ENCODE measurements at regions not wholly inside any gene's neighbourhood (a gene's known extent, or its start where the extent isn't known, plus 50 kb on each side); places are given as distances from the start of the nearest gene placed in this dataset.

DNA sequence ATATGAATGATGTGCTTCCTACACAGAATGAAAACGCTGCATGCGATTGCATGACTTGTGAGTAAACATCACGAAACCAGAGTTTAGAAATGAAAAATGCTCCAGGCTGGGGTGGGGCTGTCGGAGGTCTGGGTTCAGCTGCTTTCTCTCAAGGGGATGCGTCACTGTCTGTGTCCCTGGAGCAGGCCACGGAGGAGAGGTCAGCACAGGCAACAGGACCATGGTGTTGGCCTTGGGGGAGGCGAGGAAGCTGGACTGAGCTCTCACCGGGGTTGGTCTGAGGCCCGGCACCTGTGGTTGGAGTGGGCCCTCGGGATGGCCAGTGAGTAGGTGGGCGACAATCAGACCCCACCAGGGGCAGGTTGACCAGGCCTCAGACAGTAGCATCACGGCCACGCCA lies 89.0 kb upstream of the TMEM18 start:
- POLR2A ChIA-PET: no interaction called here
- Histone ChIP-seq H3K4me3 (ENCODE audit: low read depth, low read length) (no peak overlapping the region), H3K27me3 (ENCODE audit: control insufficient read depth, insufficient read depth, low read length) (no peaks in the 10 kb centered on the region), H3K36me3 (ENCODE audit: control insufficient read depth, insufficient read depth, low read length) (no peaks in the 10 kb centered on the region)
- DNase-seq (ENCODE audit: low read depth): no peak
- CTCF ChIA-PET: no interaction called here
- no peak for TF ChIP-seq CTCF (IDR thresholded peaks at IDR 0.05; ENCODE audit: insufficient read depth, low read depth, low read length)

DNA sequence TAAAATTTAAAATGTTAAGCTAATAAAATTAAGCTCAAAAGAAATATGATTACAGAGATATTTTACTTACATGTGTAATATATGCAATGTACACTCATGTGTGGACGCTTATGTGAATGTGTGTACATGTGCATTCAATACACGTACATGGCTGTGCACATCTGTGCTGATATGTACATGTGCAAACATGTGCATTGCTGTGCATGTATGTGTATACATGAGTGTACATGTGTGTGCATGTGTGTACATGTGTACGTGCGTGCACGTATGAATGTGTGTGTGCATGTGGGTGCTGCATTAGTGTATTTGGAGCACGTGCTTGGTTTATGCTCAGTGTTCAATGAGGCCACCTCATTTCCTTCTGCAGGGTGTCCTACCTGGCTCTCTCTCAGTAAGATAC lies 88.2 kb upstream of the TMEM18 start:
- Histone ChIP-seq H3K4me3 (ENCODE audit: low read depth, low read length) (no peak overlapping the region), H3K27me3 (ENCODE audit: control insufficient read depth, insufficient read depth, low read length) (no peaks in the 10 kb centered on the region), H3K36me3 (ENCODE audit: control insufficient read depth, insufficient read depth, low read length) (no peaks in the 10 kb centered on the region)
- ChIA-PET CTCF (no interaction called here), POLR2A (no interaction called here)
- no peak for TF ChIP-seq CTCF (IDR thresholded peaks at IDR 0.05; ENCODE audit: insufficient read depth, low read depth, low read length)
- no peak for DNase-seq (ENCODE audit: low read depth)

DNA sequence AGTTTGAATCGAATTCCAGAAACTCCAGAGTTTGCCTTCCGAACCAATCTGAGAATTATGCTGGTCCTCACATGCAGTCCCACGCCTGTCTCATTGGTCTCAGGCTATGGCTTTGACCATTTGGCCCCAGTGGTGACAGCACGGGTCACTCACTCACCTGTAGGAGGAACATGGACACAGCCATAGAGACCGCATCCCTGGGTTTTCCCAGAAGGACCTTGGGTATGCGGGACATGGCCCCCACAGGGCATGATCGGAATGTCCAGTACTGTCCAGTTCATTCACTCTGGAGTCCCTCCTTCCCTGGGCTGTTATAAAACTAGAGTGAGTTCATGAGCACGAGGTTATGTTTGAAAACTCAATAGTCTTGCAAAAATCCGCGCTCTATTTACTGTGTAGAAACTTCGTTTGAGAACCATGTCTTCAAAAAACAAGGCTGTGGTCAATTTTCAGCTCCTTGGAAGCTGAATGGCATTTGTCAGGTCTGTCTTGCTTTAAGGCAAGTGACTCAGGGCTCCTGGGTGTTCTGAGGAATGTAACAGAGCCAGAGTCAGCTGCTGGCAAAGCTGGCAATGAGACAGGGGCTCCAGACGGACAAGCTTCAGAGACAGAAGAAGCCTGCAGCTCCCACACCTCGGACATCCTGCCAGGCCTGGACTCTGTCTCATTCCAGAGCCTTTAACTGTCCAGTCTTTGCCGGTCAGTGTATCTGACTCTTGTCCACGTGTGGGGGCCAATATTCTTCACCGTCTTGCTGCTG lies 86.7 kb upstream of the TMEM18 start:
- CTCF ChIA-PET: no interaction called here
- Histone ChIP-seq H3K4me3 (ENCODE audit: low read depth, low read length) (no peak overlapping the region), H3K27me3 (ENCODE audit: control insufficient read depth, insufficient read depth, low read length) (no peaks in the 10 kb centered on the region), H3K36me3 (ENCODE audit: control insufficient read depth, insufficient read depth, low read length) (no peaks in the 10 kb centered on the region)
- POLR2A ChIA-PET: no interaction called here
- DNase-seq (ENCODE audit: low read depth): no peak
- TF ChIP-seq CTCF (IDR thresholded peaks at IDR 0.05; ENCODE audit: insufficient read depth, low read depth, low read length): no peak

- Histone ChIP-seq H3K36me3 (ENCODE audit: control insufficient read depth, insufficient read depth, low read length) (no peaks in the 10 kb centered on the region), H3K4me3 (ENCODE audit: low read depth, low read length) (no peak overlapping the region), H3K27me3 (ENCODE audit: control insufficient read depth, insufficient read depth, low read length) (no peaks in the 10 kb centered on the region; the same call in 1 of the 2 replicates)
- ChIA-PET CTCF (no interaction called here), POLR2A (no interaction called here)
- no peak for DNase-seq (ENCODE audit: low read depth)
- TF ChIP-seq CTCF (IDR thresholded peaks at IDR 0.05; ENCODE audit: insufficient read depth, low read depth, low read length): no peak
These were observed 85.4 kb upstream of the TMEM18 start for GRCh38 chr2:762646-763045.

DNA sequence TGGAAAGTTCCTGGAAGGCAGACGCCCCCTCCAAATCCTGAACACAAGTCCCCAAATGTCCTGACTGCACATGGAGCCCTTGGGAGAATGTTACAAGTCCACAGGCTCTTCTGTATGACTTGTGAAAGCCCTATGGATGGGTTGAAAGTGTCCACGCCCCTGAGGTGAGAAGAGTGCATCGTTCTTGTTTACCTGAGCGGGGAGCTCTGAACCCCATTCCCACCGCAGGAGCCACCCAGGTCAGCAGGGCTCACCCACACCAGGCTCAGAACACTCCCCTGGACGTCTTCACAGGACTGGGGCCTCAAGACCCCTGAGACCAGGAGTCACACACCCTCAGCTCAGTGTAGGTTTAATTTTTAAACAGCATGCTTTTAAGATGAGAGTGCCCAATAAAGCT lies 84.2 kb upstream of the TMEM18 start:
- no peak overlapping the region for H3K4me3 ChIP-seq (ENCODE audit: low read depth, low read length)
- no peak for DNase-seq (ENCODE audit: low read depth)
- POLR2A ChIA-PET: no interaction called here
- H3K36me3 ChIP-seq (ENCODE audit: control insufficient read depth, insufficient read depth, low read length): no peaks in the 10 kb centered on the region
- no peaks in the 10 kb centered on the region; the same call in 1 of the 2 replicates for H3K27me3 ChIP-seq (ENCODE audit: control insufficient read depth, insufficient read depth, low read length)
- no peak for TF ChIP-seq CTCF (IDR thresholded peaks at IDR 0.05; ENCODE audit: insufficient read depth, low read depth, low read length)
- CTCF ChIA-PET: interaction anchor here (0.6 kb wide), 1 partner anchor 256 kb away, joined by 3 read pairs; no protein-coding TSS in a partner anchor

Data from BJ (cell line).